ENCODE measurements at regions not wholly inside any gene's neighbourhood (a gene's known extent, or its start where the extent isn't known, plus 50 kb on each side); places are given as distances from the start of the nearest gene placed in this dataset.

DNA sequence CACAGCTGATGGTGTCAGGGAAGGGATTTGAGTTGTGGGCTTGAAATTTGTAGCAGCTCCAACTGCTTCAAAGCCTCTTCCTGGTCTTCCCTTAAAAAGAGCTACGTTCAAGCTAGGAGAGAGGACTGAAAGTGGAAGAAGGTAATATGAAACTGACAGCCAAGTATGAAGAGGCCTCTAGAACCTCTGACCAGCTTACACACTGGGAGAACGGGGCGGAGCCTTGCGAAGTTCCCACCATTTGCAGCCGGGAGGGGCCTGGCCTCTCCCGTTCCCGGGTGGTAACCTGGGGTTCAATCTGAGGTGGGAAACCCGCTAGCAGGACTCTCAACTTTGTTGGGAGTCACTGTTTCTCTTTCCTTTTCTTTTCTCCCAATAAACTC lies 97.8 kb upstream of the PDE10A start:
- intact Hi-C loops (cut with DNase I), result no loop called here
- no peak for DNase-seq (ENCODE audit: low spot score)

DNA sequence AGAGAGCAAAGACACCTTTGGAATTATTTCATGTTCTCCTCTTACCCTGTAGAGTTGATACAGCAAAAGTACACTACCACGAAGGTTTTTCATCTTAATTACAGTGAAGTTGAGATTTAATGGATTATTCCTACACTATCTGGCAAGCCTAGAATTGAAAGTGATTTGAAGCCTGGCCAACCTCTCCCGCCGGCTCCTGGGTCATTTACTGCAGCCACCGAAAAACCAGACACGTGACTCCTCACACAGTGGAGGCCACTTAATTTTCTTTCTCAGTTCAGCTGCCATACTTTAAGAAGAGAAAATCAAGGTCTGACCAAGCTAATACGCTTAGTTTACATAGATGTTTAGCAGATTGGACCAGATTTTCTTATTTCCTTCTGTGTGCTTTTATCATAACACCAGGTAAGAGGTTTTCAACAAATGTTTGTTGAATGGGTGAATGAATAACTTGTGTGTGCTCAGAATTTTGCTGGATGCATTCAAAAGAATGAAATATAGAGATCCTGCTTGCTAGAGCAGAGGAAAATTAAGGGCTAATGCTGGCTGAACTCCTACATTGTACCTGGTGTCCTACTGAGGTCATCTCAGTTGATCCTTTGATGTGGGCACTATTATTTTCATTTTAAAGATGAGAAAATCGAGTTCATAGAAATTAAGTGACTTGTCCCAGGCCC lies 97.2 kb upstream of the PDE10A start:
- no peak for DNase-seq (ENCODE audit: low spot score)
- intact Hi-C loops (cut with DNase I), result no loop called here

DNA sequence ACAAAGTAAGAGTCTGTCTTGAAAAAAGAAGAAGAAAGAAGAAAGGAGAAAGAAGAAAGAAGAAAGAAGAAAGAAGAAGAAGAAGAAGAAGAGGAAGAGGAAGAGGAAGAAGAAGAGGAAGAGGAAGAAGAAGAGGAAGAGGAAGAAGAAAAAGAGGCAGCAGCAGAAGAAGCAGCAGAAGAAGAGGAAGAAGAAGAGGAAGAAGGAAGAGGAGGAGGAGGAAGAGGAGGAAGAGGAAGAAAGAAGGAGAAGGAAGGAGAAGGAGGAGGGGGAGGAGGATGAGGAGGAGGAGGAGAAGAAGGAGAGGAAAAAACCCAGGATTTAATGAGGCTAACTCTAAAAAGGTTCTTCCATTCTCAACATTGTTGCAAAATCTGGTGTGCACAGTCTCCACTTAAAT lies 95.4 kb upstream of the PDE10A start:
- DNase-seq (ENCODE audit: low spot score), result no peak
- intact Hi-C loops (cut with DNase I), result no loop called here

DNA sequence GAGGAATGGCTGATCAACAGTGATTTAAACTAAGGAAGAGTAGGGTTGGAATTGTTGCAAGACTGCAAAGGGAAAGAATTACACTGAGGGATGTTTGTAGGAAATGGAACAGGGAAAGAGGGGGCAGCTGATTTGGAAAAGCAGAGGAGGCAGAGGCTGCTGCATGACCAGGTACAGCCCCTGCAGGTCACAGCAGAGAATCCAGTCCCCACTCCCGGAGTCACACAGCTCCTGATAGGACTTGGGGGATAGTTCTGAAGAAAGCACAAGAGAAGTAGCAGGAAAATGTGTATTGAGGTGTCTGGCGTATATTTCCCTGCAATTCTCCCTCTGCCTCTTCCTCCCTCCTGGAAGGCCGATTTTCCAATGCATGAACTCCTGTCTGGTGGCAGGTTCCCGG lies 92.5 kb upstream of the PDE10A start:
- no peak for DNase-seq (ENCODE audit: low spot score)
- intact Hi-C loops (cut with DNase I), result no loop called here

DNA sequence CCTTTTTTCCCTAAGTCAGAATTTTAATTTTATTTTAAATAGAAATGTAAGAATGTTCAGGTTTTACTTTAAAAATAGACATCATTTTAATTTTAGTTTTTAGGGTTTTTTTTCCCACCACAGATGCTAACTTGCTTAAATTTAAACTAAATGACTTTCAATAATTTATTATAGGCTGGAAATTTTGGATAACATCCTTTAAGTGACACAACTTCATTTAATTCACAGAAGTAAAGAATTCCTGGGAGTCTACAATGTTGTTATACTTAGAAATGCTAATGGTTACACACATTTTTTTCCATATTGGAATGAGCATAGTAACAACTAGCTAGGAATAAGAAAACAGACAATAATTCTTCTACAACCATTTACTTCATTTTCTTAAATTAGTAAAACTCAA lies 90.5 kb upstream of the PDE10A start:
- intact Hi-C loops (cut with DNase I), result no loop called here
- no peak for DNase-seq (ENCODE audit: low spot score)

DNA sequence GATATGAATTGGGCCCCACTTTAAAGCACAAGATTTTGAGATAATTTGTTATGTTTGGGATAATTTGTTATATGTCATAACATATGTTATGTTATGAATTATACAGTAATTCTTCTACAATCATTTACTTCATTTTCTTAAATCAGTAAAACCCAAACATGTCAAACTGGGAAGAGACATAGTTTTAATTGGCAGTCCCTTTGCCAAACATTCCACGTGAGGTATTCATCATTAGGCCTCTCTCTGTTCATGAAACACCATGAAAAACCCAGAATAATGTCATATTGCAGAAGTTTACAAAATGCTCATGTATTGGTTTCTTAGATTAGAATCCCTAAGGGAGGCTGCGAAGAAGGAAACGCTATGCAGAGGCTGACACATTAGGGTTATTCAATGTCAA lies 89.4 kb upstream of the PDE10A start:
- intact Hi-C loops (cut with DNase I), result no loop called here

DNA sequence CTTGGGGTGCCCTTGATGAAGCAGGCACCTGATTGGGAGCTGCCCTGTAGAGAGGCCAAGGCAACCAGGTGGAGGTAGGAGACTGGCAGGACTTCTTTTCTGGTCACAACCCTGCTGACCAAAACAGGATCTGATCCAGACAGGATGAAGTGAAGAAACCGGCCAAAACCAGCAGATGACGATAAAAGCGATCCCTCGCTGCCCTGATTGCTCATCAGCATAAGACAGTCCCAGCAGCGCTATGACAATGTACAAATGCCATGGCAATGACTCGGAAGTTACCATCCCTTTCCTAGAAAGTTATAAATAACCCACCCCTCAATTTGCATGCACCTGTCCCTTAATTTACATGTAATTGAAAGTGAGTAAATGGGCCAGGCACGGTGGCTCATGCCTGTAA lies 88.4 kb upstream of the PDE10A start:
- intact Hi-C loops (cut with DNase I), result no loop called here
- DNase-seq (ENCODE audit: low spot score), result no peak

More for the DNA sequence above, 89.4 kb upstream of the PDE10A start:
- DNase-seq (ENCODE audit: low spot score), result no peak

DNA sequence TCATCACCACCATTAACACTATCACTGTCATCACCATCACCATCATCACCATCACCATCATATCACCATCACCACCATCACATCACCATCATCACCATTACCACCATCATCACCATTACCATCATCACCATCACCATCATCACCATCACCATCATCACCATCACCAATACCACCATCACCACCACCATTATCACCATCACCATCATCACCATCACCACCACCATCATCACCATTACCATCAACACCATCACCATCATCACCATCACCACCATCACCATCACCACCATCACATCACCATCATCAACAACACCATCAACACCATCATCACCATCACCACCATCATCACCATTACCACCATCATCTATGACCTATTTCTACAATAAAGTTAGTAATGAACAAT lies 86.1 kb upstream of the PDE10A start:
- no peak for DNase-seq (ENCODE audit: low spot score)
- intact Hi-C loops (cut with DNase I), result no loop called here

DNA sequence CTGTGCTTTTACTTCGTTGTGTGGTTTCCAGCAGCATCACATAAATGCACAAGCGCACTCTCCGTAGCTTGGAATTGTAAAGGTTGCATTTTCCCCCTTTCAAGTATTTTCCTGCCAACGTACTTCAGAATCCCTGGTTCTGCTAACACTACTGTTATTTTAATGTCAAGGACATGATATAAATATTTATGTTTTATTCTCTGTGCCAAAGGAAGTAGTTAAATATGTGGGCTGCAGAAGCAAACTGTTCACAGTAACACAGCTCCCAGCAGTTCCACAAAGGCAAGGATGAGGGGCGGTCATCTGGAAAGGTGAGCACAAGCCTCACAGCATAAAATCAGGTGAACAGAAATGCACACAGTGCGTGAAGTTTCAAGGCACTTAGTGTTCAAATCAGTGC lies 85.3 kb upstream of the PDE10A start:
- intact Hi-C loops (cut with DNase I), result no loop called here
- no peak for DNase-seq (ENCODE audit: low spot score)

DNA sequence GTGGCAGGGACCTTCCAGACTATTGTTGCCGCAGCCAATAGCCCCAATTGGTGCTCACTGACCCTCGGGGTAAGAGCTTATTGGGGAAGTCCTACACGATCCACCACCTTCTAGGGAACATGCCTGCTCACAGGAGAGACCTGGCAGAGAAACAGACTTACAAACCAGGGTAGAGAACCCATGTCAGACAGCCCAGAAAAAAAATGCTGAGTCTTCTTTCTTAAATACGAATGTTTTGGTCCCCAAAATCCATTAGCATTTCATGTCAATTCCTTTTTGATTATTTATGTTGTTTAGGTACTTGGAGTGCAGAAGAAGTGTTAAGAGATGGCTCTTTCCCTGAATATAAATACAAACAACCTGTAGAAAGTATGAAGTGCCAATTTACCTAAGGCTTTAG lies 84.9 kb upstream of the PDE10A start:
- intact Hi-C loops (cut with DNase I), result no loop called here
- no peak for DNase-seq (ENCODE audit: low spot score)

DNA sequence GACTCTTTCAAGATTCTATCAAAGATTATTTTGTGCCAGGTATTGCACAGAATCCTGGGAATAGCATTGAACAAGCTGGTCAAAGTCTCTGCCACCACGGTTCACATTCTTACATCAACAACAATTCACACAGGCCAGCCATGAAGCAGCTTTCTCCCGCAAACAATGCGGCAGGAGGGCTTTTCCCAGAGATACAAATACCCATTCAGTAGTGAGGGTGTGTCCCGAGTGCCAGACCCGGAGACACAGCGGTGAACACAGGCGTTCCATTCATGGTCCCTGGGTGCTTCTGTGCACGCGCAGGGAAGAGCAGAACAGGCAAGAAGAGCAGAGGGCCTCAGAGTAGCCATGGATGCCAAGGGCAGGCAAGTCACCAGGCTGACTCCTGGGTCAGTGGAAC lies 83.3 kb upstream of the PDE10A start:
- intact Hi-C loops (cut with DNase I), result no loop called here
- no peak for DNase-seq (ENCODE audit: low spot score)

DNA sequence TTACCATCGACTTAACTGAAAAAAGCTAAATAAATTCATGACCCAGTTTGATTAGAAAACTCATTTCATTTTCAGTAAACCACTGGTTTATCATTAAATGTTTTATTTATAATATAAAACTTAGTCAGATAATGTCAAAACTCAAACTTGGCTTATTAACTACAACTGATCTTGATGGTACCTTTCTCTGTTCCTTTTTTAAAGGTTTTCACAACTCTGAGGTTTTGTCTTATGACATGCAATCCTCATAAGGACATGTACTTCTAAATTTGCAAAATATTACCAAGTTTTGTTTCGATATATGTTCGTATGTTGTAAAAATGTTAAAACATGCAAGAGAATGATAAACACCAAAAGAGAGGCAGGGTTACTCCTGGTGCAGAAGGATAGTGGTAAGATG lies 82.5 kb upstream of the PDE10A start:
- no peak for DNase-seq (ENCODE audit: low spot score)
- intact Hi-C loops (cut with DNase I), result no loop called here

DNA sequence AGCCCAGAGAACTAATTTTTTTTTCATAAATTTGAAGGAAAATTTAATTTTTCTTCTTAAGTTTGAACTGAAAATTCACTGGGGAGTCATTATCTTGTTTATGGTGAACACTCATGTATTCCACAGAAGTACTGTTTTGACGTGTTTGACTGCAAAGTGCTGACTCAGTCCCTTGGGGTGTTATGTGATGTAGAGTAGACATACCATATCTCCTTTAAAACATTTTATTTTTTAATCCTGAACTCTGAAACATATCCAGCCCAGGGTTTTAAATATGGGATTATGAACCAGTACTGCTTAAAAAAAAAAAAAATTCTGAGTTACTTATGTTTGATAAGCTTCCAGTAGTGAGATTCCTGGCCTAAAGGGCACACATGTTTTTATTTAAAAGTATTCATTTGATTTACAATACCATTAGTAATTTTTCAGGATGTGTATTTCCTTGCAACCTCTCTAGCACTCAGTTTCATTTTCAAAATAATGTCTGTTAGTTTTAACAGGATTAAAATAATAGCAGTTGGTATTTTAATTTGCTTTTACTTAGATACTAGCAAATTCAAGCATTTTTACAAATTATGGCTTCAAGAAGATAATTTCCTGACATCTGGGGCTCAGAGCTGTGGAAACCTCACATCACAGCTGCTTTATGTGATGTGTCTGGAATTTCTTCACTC lies 81.7 kb upstream of the PDE10A start:
- no peak for DNase-seq (ENCODE audit: low spot score)
- intact Hi-C loops (cut with DNase I), result no loop called here

DNA sequence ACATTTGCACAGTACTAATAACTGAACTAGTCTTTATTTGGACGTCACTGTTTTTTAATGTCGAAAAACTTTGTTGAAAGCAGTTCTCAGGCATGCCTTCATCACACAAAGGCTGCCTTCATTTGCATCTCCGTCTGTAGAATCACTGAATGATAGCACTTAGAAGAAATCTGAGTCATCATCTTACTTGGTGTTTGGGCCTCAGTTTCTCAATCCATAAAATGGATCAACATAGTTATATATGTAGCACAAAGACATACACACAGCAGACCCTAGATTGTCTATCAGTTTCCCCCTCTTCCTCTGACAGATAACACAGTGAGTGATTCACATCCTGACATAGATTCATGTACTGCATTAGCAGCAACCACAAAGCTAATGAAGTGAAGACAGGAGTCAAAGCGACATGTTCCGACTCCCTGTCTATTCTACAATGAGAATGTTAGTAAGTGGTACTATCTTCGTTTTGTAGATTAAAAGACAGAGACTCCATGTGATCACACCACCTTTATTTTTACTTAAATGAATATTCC lies 80.4 kb upstream of the PDE10A start:
- no peak for DNase-seq (ENCODE audit: low spot score)
- intact Hi-C loops (cut with DNase I), result no loop called here

DNA sequence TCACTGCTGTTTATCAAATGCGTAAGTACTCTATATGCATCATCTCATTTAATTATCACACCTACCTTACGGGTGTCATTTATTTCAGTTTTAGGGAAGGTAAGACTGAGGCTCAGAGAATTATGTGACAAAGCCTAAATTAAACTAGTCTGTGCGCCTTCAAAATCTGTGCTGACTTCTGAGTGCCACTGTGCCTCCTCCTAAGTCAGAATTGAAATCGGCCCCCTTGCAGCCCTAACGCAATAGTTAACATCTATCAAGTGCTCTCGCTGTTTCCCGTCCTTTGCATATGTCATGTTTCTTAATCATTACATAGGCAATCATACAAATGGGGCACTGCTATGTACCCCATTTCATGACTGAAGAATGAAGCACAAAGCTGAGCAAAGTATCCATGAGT lies 79.0 kb upstream of the PDE10A start:
- intact Hi-C loops (cut with DNase I), result no loop called here
- DNase-seq (ENCODE audit: low spot score), result no peak

DNA sequence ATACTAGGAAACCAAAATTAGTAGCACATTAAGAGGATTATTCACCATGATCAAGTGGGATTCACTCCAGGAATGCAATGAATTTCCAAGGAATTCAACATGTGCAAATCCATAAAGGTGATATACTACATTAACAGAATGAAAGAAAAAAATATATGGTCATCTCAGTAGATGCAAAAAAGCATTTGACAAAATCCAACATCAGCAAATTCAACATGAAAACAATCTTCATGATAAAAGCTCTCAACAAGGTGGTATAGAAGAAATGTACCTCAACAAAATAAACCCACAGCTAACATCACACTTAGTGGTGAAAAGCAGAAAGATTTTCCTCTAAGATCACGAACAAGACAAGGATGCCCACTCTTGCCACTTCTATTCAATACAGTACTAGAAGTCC lies 74.4 kb upstream of the PDE10A start:
- intact Hi-C loops (cut with DNase I), result no loop called here
- DNase-seq (ENCODE audit: low spot score), result no peak

DNA sequence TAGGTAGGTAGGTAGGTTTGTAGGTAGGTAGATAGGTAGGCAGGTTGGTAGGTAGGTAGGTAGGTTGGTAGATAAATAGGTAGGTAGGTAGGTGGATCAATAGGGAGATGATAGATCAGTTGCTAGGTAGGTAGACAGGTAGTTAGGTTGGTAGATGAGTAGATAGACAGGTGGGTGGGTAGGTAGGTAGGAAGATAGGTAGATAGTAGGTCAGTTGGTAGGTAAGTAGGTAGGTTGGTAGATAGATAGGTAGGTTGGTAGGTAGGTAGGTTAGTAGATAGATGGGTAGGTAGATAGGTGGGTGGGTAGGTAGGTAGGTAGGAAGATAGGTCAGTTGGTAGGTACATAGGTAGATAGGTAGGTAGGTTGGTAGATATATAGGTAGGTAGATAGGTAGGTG lies 72.0 kb upstream of the PDE10A start:
- intact Hi-C loops (cut with DNase I), result no loop called here
- no peak for DNase-seq (ENCODE audit: low spot score)

DNA sequence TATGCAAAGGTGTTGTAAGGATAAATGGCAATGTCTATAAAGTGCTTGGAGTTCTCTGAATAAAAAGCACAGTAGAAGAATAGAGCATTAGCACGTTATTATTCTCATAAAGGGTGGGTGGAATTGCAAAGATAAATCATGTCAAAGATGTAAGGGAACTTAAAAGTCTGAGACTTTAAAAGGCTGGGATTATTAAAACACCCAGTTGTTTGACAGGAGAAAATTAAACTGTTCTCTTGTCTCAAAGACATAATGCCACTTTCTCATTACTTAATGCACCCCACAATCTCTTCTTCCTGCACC lies 70.4 kb upstream of the PDE10A start:
- no peak for DNase-seq (ENCODE audit: low spot score)
- intact Hi-C loops (cut with DNase I), result no loop called here

DNA sequence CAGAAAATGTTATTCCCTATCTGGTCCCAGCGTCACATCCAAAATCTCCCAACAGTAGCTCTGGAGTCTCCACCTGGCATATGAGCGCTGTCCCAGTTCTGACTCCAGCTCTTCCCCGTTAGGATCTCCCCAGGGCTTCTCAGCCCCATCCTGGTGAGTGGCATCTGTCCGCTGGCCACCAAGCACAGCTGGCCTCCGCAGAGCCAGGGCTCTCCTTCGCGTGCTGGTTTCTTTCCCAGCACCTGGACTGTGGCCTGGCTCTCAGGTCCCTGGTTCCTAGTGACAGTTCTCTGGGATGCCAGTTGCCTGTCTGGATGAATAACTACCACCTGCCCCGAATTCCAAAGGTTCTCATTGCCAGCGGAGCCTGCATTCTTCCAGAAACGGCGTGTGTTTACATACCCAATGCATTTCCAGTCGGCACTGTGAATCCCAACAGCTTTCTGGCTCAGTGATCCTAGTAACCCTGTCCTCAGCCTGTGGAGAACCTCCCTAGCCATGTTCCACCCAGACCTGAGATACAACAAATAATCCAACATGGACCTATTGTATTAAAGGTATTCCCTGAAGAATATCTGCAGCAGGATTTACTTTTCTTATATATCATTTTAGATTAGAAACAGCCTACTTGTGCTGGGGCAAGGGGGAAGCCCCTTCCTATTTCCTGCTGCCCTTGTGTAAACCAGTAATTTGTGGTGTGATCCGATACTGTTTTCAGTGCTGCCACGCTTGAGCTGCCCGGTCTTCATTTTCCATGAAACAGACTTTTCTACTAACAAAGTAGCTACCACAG lies 69.9 kb upstream of the PDE10A start:
- intact Hi-C loops (cut with DNase I), result no loop called here
- no peak for DNase-seq (ENCODE audit: low spot score)

DNA sequence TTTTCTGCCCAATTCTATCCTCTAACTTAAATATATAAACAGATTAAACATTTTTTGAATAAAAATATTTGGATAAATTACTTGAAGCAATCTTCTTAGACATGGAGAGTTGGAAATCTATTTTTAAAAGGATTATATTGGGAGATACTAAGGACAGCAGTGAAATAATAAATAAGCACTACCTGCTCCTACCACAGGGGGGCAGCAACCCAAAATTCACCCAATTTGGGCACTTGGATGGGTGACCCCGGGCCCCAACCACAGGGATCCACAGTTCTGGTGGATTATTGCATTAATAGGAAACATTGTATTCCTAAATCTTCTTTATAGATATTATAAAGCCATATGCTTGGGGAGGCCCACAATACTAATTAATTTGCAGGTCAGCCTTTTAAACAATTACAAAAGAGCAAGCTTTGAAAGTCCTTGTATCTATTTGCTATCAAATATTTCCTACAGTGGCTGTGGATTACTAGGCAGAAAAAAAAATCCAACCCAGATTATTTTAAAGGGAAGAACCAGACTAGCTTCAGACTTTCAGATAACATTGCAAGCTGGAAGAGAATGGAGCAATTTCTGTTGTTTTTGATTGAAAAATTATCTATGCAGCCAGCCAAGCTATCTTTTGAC lies 66.4 kb upstream of the PDE10A start:
- DNase-seq (ENCODE audit: low spot score), result no peak
- intact Hi-C loops (cut with DNase I), result no loop called here
